ENCODE measurements at regions not wholly inside any gene's neighbourhood (a gene's known extent, or its start where the extent isn't known, plus 50 kb on each side); places are given as distances from the start of the nearest gene placed in this dataset.

- H3K36me3 ChIP-seq = no peaks in the 10 kb centered on the region
- H3K27me3 ChIP-seq (ENCODE audit: low read depth) = no peaks in the 10 kb centered on the region
- ATAC-seq = no peak
- no peaks in the 10 kb centered on the region for H3K9me3 ChIP-seq
- TF ChIP-seq CTCF (IDR thresholded peaks at IDR 0.05) = no peak
- H3K4me3 ChIP-seq = no peak overlapping the region
- H3K4me1 ChIP-seq = peaks cover 52% of the 10 kb centered on the region
- DNase-seq = no peak
- intact Hi-C loops (cut with DNase I) = no loop called here
- H3K27ac ChIP-seq = peak overlapping the region; percentile 77
Observed at GRCh38 chr2:46813680-46814079, 101.9 kb downstream of the MCFD2 start.

- H3K27ac ChIP-seq = peak overlapping the region; percentile 77
- no peaks in the 10 kb centered on the region for H3K9me3 ChIP-seq
- TF ChIP-seq CTCF (IDR thresholded peaks at IDR 0.05) = no peak
- DNase-seq (no peak), ATAC-seq (peak; percentile 34 to 53)
- peaks cover 51% of the 10 kb centered on the region for H3K4me1 ChIP-seq
- H3K27me3 ChIP-seq (ENCODE audit: low read depth) = no peaks in the 10 kb centered on the region
- H3K36me3 ChIP-seq = no peaks in the 10 kb centered on the region
- intact Hi-C loops (cut with DNase I) = no loop called here
- H3K4me3 ChIP-seq = no peak overlapping the region
Observed at GRCh38 chr2:46813020-46813415, 102.6 kb downstream of the MCFD2 start.

Measured in lower lobe of right lung (tissue), 2 donors.